Lower leg skin (tissue), 4 donors: ENCODE measurements at regions not wholly inside any gene's neighbourhood (a gene's known extent, or its start where the extent isn't known, plus 50 kb on each side); places are given as distances from the start of the nearest gene placed in this dataset.

Source experiments
- DNase-seq, 2 donors: peaks; one replicate each; pipeline ENCODE4 v3.0.0-alpha.2; 2019; ENCODE audit warnings: low spot score in 2 of 2
- H3K4me3 ChIP-seq: fragments of 200-600 bp; sonication (generic); 2 replicates; pipeline ENCODE4 v1.5.1; 2017; ENCODE audit warnings: mild to moderate bottlenecking, low read depth; ENCODE audit not compliant: poor library complexity, severe bottlenecking
- POLR2A ChIP-seq, 2 donors: fragments of 450-650 bp; IDR thresholded peaks; one replicate each; pipeline ENCODE4 v1.6.1; 2016 to 2017; ENCODE audit warnings: antibody characterized with exemption in 2 of 2, mild to moderate bottlenecking in 1 of 2, moderate library complexity in 1 of 2
- WGBS, 2 donors: methylation state at CpG; one replicate each; pipeline ENCODE4 v1.1.5; 2018; 5-methylcytosine and 5-hydroxymethylcytosine counted together
- intact Hi-C: fragments of 100-400 bp; cut with DNase I; formaldehyde crosslinking; loops from one replicate; pipeline ENCODE4 v1.15.0; 2023; ENCODE audit warnings: low total_unique reads
- TF ChIP-seq, protein P1 (sequence below), 3 donors: fragments of 450-650 bp; IDR thresholded peaks; one replicate each; pipeline ENCODE4 v1.5.1; 2016; ENCODE audit warnings: antibody characterized with exemption in 3 of 3, mild to moderate bottlenecking in 3 of 3, moderate library complexity in 2 of 3

DNA sequence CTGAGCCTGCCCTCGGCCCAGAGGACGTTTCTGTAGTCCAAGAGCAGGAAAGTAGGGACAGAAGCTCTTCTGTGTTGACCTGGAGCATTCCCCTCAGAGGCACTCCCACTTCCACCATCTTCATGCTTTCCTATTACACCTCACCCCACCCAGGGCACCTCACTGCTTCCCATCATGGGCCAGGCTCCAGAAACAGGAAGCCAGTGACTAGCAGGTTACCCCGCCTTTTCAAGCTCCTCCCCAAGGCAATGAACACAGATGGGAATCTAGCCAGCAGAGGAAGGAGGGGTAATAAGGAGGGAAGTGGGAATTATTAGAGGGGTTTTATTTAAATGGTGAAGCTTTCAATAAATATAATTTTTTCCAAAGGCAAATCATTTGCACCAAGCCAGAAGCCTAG lies 308.8 kb upstream of the MGAT5 start:
- intact Hi-C loops: no loop called here
- DNase-seq: no peak
- TF ChIP-seq POLR2A (IDR thresholded peaks at IDR 0.05): no peak
- TF ChIP-seq, protein P1, sequence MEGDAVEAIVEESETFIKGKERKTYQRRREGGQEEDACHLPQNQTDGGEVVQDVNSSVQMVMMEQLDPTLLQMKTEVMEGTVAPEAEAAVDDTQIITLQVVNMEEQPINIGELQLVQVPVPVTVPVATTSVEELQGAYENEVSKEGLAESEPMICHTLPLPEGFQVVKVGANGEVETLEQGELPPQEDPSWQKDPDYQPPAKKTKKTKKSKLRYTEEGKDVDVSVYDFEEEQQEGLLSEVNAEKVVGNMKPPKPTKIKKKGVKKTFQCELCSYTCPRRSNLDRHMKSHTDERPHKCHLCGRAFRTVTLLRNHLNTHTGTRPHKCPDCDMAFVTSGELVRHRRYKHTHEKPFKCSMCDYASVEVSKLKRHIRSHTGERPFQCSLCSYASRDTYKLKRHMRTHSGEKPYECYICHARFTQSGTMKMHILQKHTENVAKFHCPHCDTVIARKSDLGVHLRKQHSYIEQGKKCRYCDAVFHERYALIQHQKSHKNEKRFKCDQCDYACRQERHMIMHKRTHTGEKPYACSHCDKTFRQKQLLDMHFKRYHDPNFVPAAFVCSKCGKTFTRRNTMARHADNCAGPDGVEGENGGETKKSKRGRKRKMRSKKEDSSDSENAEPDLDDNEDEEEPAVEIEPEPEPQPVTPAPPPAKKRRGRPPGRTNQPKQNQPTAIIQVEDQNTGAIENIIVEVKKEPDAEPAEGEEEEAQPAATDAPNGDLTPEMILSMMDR (IDR thresholded peaks at IDR 0.05): no peak
- 55 to 71% methylated on average over 3 of the region's 3 CpGs for WGBS, 2 donors
- H3K4me3 ChIP-seq: no peak overlapping the region

- intact Hi-C loops: no loop called here
- no peak for DNase-seq
- WGBS, 2 donors: 87 to 93% methylated on average over 1 of the region's 1 CpG
- H3K4me3 ChIP-seq: no peak overlapping the region
- TF ChIP-seq, protein P1 (IDR thresholded peaks at IDR 0.05): no peak
- no peak for TF ChIP-seq POLR2A (IDR thresholded peaks at IDR 0.05)
These were observed 306.8 kb upstream of the MGAT5 start for GRCh38 chr2:133947057-133947456.

DNA sequence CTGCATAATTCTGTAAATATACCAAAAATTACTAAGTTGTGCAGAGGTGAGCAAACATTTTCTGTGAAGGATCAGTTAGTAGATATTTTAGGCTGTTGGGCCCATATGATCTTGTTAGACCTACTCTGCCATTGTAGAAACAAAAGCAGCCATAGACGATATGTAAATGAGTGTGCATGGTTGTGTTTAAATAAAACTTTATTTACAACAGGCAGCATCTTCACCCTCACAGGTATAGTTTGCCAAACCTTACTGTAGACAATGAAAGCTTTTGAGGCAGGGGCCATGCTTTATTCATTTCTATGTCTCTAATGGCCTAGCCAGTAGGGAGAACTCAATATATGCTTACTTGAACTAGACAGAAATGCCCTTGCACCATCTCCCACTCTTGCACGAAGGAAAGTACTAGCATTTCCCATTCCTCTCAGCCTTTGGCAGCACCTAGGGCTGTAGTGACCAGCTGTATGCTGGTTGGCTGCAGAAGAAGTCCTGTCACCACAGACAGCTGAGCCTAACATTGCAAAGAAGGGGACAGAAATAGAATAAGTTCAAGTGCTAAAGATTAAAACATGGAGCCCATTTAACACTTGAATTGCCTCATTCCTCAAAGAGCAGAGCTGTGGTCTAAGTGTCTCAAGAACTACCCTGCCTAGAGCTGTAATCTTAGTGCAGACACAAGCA lies 305.1 kb upstream of the MGAT5 start:
- no peak for TF ChIP-seq POLR2A (IDR thresholded peaks at IDR 0.05)
- TF ChIP-seq, protein P1 (IDR thresholded peaks at IDR 0.05): no peak
- H3K4me3 ChIP-seq: no peak overlapping the region
- no peak for DNase-seq
- WGBS, 2 donors: 16 to 46% methylated on average over 2 of the region's 2 CpGs
- intact Hi-C loops: no loop called here

GRCh38 chr2:133949595-133949994 lies 304.3 kb upstream of the MGAT5 start:
- DNase-seq: no peak
- no peak overlapping the region for H3K4me3 ChIP-seq
- WGBS, 2 donors: 64 to 71% methylated on average over 3 of the region's 3 CpGs
- intact Hi-C loops: no loop called here
- TF ChIP-seq, protein P1 (IDR thresholded peaks at IDR 0.05): no peak
- no peak for TF ChIP-seq POLR2A (IDR thresholded peaks at IDR 0.05)

GRCh38 chr2:133951209-133951608 lies 302.7 kb upstream of the MGAT5 start:
- TF ChIP-seq, protein P1 (IDR thresholded peaks at IDR 0.05): no peak
- no peak for TF ChIP-seq POLR2A (IDR thresholded peaks at IDR 0.05)
- intact Hi-C loops: no loop called here
- no peak for DNase-seq
- H3K4me3 ChIP-seq: no peak overlapping the region
- WGBS, 2 donors: 96 to 100% methylated on average over 1 of the region's 1 CpG

DNA sequence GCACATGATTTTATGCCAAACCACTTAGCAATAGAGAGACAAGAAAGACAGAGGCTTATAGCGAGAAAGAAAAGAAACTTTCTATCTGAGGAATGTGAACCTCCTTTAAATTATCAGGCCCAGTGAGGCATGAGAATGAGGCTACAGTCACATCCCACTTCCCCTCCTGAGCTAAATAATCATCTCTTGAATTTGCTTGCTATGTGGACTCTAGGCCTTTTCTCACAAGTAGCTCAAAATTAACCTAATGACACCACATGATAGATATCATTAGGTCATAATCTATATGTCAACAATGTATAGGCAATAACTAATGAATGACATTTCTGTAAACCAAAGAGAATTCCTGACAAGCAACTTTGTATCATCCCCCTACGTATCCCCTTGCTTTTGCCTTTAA lies 301.5 kb upstream of the MGAT5 start:
- DNase-seq: no peak
- intact Hi-C loops: no loop called here
- TF ChIP-seq POLR2A (IDR thresholded peaks at IDR 0.05): no peak
- TF ChIP-seq, protein P1 (IDR thresholded peaks at IDR 0.05): no peak
- H3K4me3 ChIP-seq: no peak overlapping the region
- 59 to 90% methylated on average over 2 of the region's 2 CpGs for WGBS, 2 donors
